ENCODE measurements at regions not wholly inside any gene's neighbourhood (a gene's known extent, or its start where the extent isn't known, plus 50 kb on each side); places are given as distances from the start of the nearest gene placed in this dataset.

DNA sequence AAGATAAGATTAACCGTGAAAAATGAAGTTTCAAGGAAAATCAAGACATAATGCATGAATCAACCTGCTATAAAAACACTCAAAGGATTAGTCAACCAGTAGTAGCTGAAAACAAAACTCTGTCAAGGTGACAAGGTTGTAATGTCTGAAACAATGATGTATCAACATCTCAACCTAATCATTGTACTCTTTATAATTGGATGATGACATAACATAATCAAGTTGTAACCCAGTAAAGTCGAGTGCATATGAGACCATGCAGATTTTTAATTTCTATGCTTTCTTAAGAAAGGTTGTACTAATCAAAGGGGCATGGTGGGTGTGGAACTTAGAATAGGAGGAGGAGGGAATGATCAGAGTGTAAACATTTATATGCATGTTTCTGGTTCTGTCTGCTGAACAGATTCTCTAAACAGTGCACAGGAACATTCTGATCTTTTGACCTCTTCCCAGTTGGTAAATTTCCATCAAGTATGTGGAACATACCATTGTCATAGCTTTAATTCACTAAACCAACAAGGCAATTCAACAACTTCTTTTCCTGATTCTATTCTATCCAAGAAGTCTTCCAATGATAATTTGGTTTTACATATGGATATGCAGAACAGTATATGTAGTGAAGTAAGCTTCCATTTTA is 253.7 kb downstream of the TTC6 start:
- DNase-seq (ENCODE audit: low spot score) = no peak
- no peak overlapping the region for H3K4me3 ChIP-seq (ENCODE audit: low read depth, low read length, poor library complexity, severe bottlenecking)
- no TSS peak for BruUV-seq (replicated peaks)
- no peak overlapping the region for H3K27ac ChIP-seq (ENCODE audit: low read depth, low read length, poor library complexity, severe bottlenecking)
- H3K9me3 ChIP-seq (ENCODE audit: low read depth, low read length, poor library complexity, severe bottlenecking) = no peaks in the 10 kb centered on the region
- H3K27me3 ChIP-seq (replicated peaks; ENCODE audit: insufficient read depth, low read depth, low read length, poor library complexity) = no peaks in the 10 kb centered on the region
- ChIA-PET CTCF (no interaction called here), POLR2A (ENCODE audit: low non-redundant PET) (no interaction called here)
- no peaks in the 10 kb centered on the region for H3K36me3 ChIP-seq (ENCODE audit: insufficient read depth, low read length, poor library complexity, severe bottlenecking)
- TF ChIP-seq, protein P1, sequence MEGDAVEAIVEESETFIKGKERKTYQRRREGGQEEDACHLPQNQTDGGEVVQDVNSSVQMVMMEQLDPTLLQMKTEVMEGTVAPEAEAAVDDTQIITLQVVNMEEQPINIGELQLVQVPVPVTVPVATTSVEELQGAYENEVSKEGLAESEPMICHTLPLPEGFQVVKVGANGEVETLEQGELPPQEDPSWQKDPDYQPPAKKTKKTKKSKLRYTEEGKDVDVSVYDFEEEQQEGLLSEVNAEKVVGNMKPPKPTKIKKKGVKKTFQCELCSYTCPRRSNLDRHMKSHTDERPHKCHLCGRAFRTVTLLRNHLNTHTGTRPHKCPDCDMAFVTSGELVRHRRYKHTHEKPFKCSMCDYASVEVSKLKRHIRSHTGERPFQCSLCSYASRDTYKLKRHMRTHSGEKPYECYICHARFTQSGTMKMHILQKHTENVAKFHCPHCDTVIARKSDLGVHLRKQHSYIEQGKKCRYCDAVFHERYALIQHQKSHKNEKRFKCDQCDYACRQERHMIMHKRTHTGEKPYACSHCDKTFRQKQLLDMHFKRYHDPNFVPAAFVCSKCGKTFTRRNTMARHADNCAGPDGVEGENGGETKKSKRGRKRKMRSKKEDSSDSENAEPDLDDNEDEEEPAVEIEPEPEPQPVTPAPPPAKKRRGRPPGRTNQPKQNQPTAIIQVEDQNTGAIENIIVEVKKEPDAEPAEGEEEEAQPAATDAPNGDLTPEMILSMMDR (conservative IDR thresholded peaks at IDR 0.05; ENCODE audit: low read depth, low read length) = no peak
- no peak for TF ChIP-seq EZH2 (IDR thresholded peaks at IDR 0.05; ENCODE audit: borderline replicate concordance, low read depth, low read length, poor library complexity, severe bottlenecking)
- intact Hi-C loops (cut with micrococcal nuclease; ENCODE audit: unreplicated experiment) = no loop called here
- no peaks in the 10 kb centered on the region for H3K4me1 ChIP-seq (ENCODE audit: insufficient read depth, low read length, poor library complexity, severe bottlenecking)

DNA sequence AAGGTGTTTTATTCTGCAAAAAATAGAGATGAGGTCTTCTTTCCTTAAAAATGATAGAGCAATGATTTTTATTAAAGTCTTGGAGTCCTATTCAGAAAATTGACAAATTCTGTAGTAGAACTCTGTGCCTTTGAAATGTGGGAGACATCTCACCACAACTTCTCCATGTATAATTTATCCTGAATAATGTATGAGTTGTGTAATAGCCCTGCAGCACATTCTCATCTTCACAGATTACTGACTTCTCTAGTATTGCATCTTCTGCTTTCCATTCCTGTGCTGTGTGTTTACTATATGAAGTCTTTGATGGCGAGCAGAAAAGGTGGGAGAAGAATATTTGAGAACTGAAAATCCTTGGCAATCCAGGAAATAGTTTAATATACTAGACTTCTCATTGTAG is 255.6 kb downstream of the TTC6 start:
- ChIA-PET CTCF (no interaction called here), POLR2A (ENCODE audit: low non-redundant PET) (no interaction called here)
- Histone ChIP-seq H3K36me3 (ENCODE audit: insufficient read depth, low read length, poor library complexity, severe bottlenecking) (no peaks in the 10 kb centered on the region), H3K27ac (ENCODE audit: low read depth, low read length, poor library complexity, severe bottlenecking) (no peak overlapping the region), H3K4me3 (ENCODE audit: low read depth, low read length, poor library complexity, severe bottlenecking) (no peak overlapping the region), H3K4me1 (ENCODE audit: insufficient read depth, low read length, poor library complexity, severe bottlenecking) (no peaks in the 10 kb centered on the region), H3K27me3 (replicated peaks; ENCODE audit: insufficient read depth, low read depth, low read length, poor library complexity) (no peaks in the 10 kb centered on the region), H3K9me3 (ENCODE audit: low read depth, low read length, poor library complexity, severe bottlenecking) (no peaks in the 10 kb centered on the region)
- TF ChIP-seq, protein P1 (conservative IDR thresholded peaks at IDR 0.05; ENCODE audit: low read depth, low read length) = no peak
- no peak for TF ChIP-seq EZH2 (IDR thresholded peaks at IDR 0.05; ENCODE audit: borderline replicate concordance, low read depth, low read length, poor library complexity, severe bottlenecking)
- DNase-seq (ENCODE audit: low spot score) = no peak
- BruUV-seq (replicated peaks) = no TSS peak
- intact Hi-C loops (cut with micrococcal nuclease; ENCODE audit: unreplicated experiment) = no loop called here

DNA sequence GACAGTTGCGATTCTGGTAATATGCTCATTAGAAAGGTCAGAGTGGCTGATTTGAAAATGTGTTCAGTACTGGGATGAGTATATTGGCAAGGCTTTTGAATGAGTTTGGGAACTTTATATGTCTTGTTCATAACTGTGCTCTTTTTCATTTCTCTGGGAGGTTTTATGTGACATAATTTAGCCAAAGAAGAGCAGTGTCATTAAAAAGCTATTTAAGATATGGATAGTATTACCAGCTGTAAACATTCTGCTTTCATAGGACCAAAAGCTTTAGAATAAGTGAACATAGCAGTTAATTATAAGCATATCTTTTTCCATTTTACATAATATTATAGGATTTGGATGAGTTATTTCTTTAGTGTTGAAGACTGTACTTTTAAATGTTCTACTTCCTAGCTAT is 260.4 kb downstream of the TTC6 start:
- Histone ChIP-seq H3K9me3 (ENCODE audit: low read depth, low read length, poor library complexity, severe bottlenecking) (no peaks in the 10 kb centered on the region), H3K36me3 (ENCODE audit: insufficient read depth, low read length, poor library complexity, severe bottlenecking) (no peaks in the 10 kb centered on the region), H3K27ac (ENCODE audit: low read depth, low read length, poor library complexity, severe bottlenecking) (no peak overlapping the region), H3K4me1 (ENCODE audit: insufficient read depth, low read length, poor library complexity, severe bottlenecking) (no peaks in the 10 kb centered on the region), H3K4me3 (ENCODE audit: low read depth, low read length, poor library complexity, severe bottlenecking) (no peak overlapping the region), H3K27me3 (replicated peaks; ENCODE audit: insufficient read depth, low read depth, low read length, poor library complexity) (no peaks in the 10 kb centered on the region)
- POLR2A ChIA-PET (ENCODE audit: low non-redundant PET) = no interaction called here
- CTCF ChIA-PET = no interaction called here
- no TSS peak for BruUV-seq (replicated peaks)
- intact Hi-C loops (cut with micrococcal nuclease; ENCODE audit: unreplicated experiment) = no loop called here
- TF ChIP-seq, protein P1 (conservative IDR thresholded peaks at IDR 0.05; ENCODE audit: low read depth, low read length) = no peak
- no peak for TF ChIP-seq EZH2 (IDR thresholded peaks at IDR 0.05; ENCODE audit: borderline replicate concordance, low read depth, low read length, poor library complexity, severe bottlenecking)
- DNase-seq (ENCODE audit: low spot score) = no peak
